ENCODE measurements at regions not wholly inside any gene's neighbourhood (a gene's known extent, or its start where the extent isn't known, plus 50 kb on each side); places are given as distances from the start of the nearest gene placed in this dataset.

DNA sequence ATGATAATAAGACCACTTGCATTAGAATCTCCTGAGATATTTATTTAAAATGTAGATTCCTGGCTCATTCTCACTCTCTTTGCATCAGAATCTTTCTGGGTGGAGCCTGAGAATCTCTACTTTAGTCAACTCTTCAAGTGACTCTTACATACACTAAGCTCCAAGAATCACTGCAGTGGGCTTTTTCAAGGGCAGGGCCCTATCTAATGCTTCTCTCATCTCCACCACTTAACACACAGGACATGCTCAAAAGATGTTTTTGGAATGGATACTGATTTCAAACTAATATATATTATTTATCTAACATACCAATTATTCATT is 68.9 kb upstream of the GAP43 start:
- Histone ChIP-seq H3K27me3 (replicated peaks; ENCODE audit: control insufficient read depth, insufficient read depth, low read length) (no peaks in the 10 kb centered on the region), H3K36me3 (ENCODE audit: control insufficient read depth, insufficient read depth, low read length) (no peaks in the 10 kb centered on the region), H3K9me3 (no peaks in the 10 kb centered on the region), H3K4me3 (ENCODE audit: low read depth, low read length) (no peak overlapping the region), H3K4me1 (no peaks in the 10 kb centered on the region)
- no peak overlapping the region for H3K4me3 Mint-ChIP-seq (ENCODE audit: unreplicated experiment)
- intact Hi-C loops (cut with micrococcal nuclease; ENCODE audit: unreplicated experiment): no loop called here
- ChIA-PET POLR2A (no interaction called here), CTCF (no interaction called here)
- no TSS peak for BruUV-seq (replicated peaks)
- peaks cover 10% of the 10 kb centered on the region for H3K27me3 Mint-ChIP-seq (ENCODE audit: insufficient read depth, unreplicated experiment)
- TF ChIP-seq, protein P1, sequence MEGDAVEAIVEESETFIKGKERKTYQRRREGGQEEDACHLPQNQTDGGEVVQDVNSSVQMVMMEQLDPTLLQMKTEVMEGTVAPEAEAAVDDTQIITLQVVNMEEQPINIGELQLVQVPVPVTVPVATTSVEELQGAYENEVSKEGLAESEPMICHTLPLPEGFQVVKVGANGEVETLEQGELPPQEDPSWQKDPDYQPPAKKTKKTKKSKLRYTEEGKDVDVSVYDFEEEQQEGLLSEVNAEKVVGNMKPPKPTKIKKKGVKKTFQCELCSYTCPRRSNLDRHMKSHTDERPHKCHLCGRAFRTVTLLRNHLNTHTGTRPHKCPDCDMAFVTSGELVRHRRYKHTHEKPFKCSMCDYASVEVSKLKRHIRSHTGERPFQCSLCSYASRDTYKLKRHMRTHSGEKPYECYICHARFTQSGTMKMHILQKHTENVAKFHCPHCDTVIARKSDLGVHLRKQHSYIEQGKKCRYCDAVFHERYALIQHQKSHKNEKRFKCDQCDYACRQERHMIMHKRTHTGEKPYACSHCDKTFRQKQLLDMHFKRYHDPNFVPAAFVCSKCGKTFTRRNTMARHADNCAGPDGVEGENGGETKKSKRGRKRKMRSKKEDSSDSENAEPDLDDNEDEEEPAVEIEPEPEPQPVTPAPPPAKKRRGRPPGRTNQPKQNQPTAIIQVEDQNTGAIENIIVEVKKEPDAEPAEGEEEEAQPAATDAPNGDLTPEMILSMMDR (IDR thresholded peaks at IDR 0.05; ENCODE audit: insufficient read depth in 1 of 2, low read depth in 1 of 2, low read length in 1 of 2, severe bottlenecking in 1 of 2, unreplicated experiment in 1 of 2): no peak
- no peak for DNase-seq
- no peaks in the 10 kb centered on the region for H3K4me1 Mint-ChIP-seq (ENCODE audit: low read depth, unreplicated experiment)
- H3K27ac Mint-ChIP-seq (ENCODE audit: unreplicated experiment): no peak overlapping the region
- H3K36me3 Mint-ChIP-seq (ENCODE audit: insufficient read depth, unreplicated experiment): no peaks in the 10 kb centered on the region
- no peaks in the 10 kb centered on the region for H3K9me3 Mint-ChIP-seq (ENCODE audit: unreplicated experiment)

DNA sequence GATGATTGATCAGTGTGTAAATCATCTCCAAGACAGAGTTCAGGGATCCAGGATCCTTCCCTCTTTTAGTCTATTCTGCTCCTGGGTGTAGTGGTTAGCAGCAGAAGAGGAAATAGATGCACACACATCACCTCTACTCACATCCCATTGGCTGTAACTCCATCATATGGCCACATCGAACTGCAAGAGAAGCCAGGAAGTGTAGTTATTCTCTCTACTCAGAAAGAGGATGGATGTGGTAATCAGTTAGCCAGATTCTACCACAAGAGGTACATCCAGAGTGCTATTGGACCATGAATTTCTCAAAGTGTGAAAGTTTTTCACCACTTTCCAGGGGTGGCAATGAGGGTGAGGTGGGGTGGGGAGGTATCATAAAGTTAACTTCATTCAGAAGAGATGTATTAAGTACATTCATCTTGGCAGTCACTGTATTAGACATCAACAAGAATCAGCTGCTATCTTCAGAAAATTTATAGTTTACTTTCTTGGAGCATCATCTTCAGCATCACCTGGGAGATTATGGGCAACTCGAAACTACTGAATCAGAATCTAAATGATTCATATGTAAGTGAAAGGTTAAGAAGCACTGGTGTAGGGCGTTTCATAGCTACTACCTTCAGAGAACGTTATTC is 60.6 kb upstream of the GAP43 start:
- H3K9me3 ChIP-seq: no peaks in the 10 kb centered on the region
- Mint-ChIP-seq H3K36me3 (ENCODE audit: insufficient read depth, unreplicated experiment) (no peaks in the 10 kb centered on the region), H3K9me3 (ENCODE audit: unreplicated experiment) (no peaks in the 10 kb centered on the region), H3K27me3 (ENCODE audit: insufficient read depth, unreplicated experiment) (peaks cover 12% of the 10 kb centered on the region), H3K27ac (ENCODE audit: unreplicated experiment) (no peak overlapping the region), H3K4me1 (ENCODE audit: low read depth, unreplicated experiment) (no peaks in the 10 kb centered on the region), H3K4me3 (ENCODE audit: unreplicated experiment) (no peak overlapping the region)
- no TSS peak for BruUV-seq (replicated peaks)
- no peaks in the 10 kb centered on the region for H3K36me3 ChIP-seq (ENCODE audit: control insufficient read depth, insufficient read depth, low read length)
- CTCF ChIA-PET: no interaction called here
- TF ChIP-seq, protein P1 (IDR thresholded peaks at IDR 0.05; ENCODE audit: insufficient read depth in 1 of 2, low read depth in 1 of 2, low read length in 1 of 2, severe bottlenecking in 1 of 2, unreplicated experiment in 1 of 2): no peak
- DNase-seq: no peak
- intact Hi-C loops (cut with micrococcal nuclease; ENCODE audit: unreplicated experiment): no loop called here
- no peaks in the 10 kb centered on the region for H3K4me1 ChIP-seq
- POLR2A ChIA-PET: no interaction called here
- no peaks in the 10 kb centered on the region; the same call in 1 of the 2 replicates for H3K27me3 ChIP-seq (replicated peaks; ENCODE audit: control insufficient read depth, insufficient read depth, low read length)
- no peak overlapping the region for H3K4me3 ChIP-seq (ENCODE audit: low read depth, low read length)

DNA sequence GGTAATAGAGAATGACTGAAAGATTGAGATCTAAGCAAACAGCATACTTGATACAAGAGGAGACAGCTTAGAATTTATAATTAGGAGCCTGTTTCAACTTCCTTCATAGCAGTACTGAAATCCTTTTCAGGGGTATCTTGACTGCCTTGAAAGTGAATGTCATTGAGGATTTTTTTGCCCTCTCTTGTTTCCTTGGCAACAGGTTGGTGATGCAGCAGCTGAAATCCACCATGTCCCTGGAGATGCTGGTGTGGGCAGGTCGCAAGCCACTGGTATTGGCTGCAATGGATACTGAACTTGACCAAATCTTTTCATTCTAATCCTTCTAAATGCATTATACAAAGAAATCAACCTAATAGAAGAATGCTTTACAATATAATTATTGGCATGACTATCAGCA is 59.3 kb upstream of the GAP43 start:
- BruUV-seq (replicated peaks): no TSS peak
- peaks cover 12% of the 10 kb centered on the region for H3K27me3 Mint-ChIP-seq (ENCODE audit: insufficient read depth, unreplicated experiment)

More for the DNA sequence above, 59.3 kb upstream of the GAP43 start:
- H3K4me3 Mint-ChIP-seq (ENCODE audit: unreplicated experiment): no peak overlapping the region
- ChIA-PET CTCF (no interaction called here), POLR2A (no interaction called here)
- Histone ChIP-seq H3K4me1 (no peaks in the 10 kb centered on the region), H3K9me3 (no peaks in the 10 kb centered on the region), H3K36me3 (ENCODE audit: control insufficient read depth, insufficient read depth, low read length) (no peaks in the 10 kb centered on the region), H3K4me3 (ENCODE audit: low read depth, low read length) (no peak overlapping the region), H3K27me3 (replicated peaks; ENCODE audit: control insufficient read depth, insufficient read depth, low read length) (no peaks in the 10 kb centered on the region; the same call in 1 of the 2 replicates)
- intact Hi-C loops (cut with micrococcal nuclease; ENCODE audit: unreplicated experiment): no loop called here
- H3K36me3 Mint-ChIP-seq (ENCODE audit: insufficient read depth, unreplicated experiment): no peaks in the 10 kb centered on the region
- H3K9me3 Mint-ChIP-seq (ENCODE audit: unreplicated experiment): no peaks in the 10 kb centered on the region
- H3K4me1 Mint-ChIP-seq (ENCODE audit: low read depth, unreplicated experiment): no peaks in the 10 kb centered on the region
- DNase-seq: no peak
- no peak overlapping the region for H3K27ac Mint-ChIP-seq (ENCODE audit: unreplicated experiment)
- TF ChIP-seq, protein P1 (IDR thresholded peaks at IDR 0.05; ENCODE audit: insufficient read depth in 1 of 2, low read depth in 1 of 2, low read length in 1 of 2, severe bottlenecking in 1 of 2, unreplicated experiment in 1 of 2): no peak
